Neutrophil (primary cell): ENCODE measurements at regions not wholly inside any gene's neighbourhood (a gene's known extent, or its start where the extent isn't known, plus 50 kb on each side); places are given as distances from the start of the nearest gene placed in this dataset.

Experiments used
- H3K27ac ChIP-seq: fragments of 200-600 bp; sonication (generic); 2 replicates; pipeline ENCODE4 v1.5.1; 2016; ENCODE audit warnings: mild to moderate bottlenecking, moderate library complexity
- H3K27me3 ChIP-seq: fragments of 200-600 bp; sonication (generic); 2 replicates; pipeline ENCODE4 v1.6.0; 2016; ENCODE audit warnings: mild to moderate bottlenecking
- H3K36me3 ChIP-seq: fragments of 200-600 bp; sonication (generic); 2 replicates; pipeline ENCODE4 v1.5.1; 2017
- H3K4me1 ChIP-seq, 2 experiments: fragments of 200-600 bp in 1 of 2; sonication (generic) in 1 of 2; 1 replicate in 1 of 2; 2 replicates in 1 of 2; pipeline versions ENCODE4 v1.5.1 to v1.6.1; 2013 to 2016; ENCODE audit warnings: low read depth in 1 of 2, low read length in 1 of 2, mild to moderate bottlenecking in 1 of 2, moderate library complexity in 1 of 2; ENCODE audit not compliant: control insufficient read depth in 1 of 2, insufficient read depth in 1 of 2
- H3K4me3 ChIP-seq, 2 experiments: fragments of 200-600 bp in 1 of 2; sonication (generic) in 1 of 2; 1 replicate in 1 of 2; 2 replicates in 1 of 2; pipeline ENCODE4 v1.5.1; 2013 to 2016; ENCODE audit warnings: low read depth in 1 of 2, low read length in 1 of 2, mild to moderate bottlenecking in 1 of 2, moderate library complexity in 1 of 2
- H3K9me3 ChIP-seq: fragments of 200-600 bp; sonication (generic); 2 replicates; pipeline ENCODE4 v1.5.1; 2016
- CTCF ChIP-seq: fragments of 200-600 bp; sonication (generic); IDR thresholded peaks from 2 replicates; pipeline ENCODE4 v1.5.1; 2016; ENCODE audit warnings: antibody characterized with exemption

GRCh38 chr12:125284945-125285685, 219.9 kb downstream of the AACS start:
- Histone ChIP-seq H3K36me3 (no peaks in the 10 kb centered on the region), H3K27ac (no peak overlapping the region), H3K4me3 (no peak overlapping the region), H3K9me3 (no peaks in the 10 kb centered on the region), H3K27me3 (peaks cover 15% of the 10 kb centered on the region), H3K4me1 (no peaks in the 10 kb centered on the region)
- no peak for TF ChIP-seq CTCF

GRCh38 chr12:125286005-125286727, 220.9 kb downstream of the AACS start:
- Histone ChIP-seq H3K27ac (no peak overlapping the region), H3K27me3 (peaks cover 4% of the 10 kb centered on the region), H3K4me3 (no peak overlapping the region), H3K9me3 (no peaks in the 10 kb centered on the region), H3K4me1 (no peaks in the 10 kb centered on the region), H3K36me3 (no peaks in the 10 kb centered on the region)
- no peak for TF ChIP-seq CTCF

GRCh38 chr12:125287155-125287847, 222.1 kb downstream of the AACS start:
- no peaks in the 10 kb centered on the region for H3K27me3 ChIP-seq
- no peak overlapping the region for H3K27ac ChIP-seq
- H3K36me3 ChIP-seq = no peaks in the 10 kb centered on the region
- no peak for TF ChIP-seq CTCF
- H3K9me3 ChIP-seq = no peaks in the 10 kb centered on the region
- H3K4me3 ChIP-seq = no peak overlapping the region
- H3K4me1 ChIP-seq = no peaks in the 10 kb centered on the region

- no peak for TF ChIP-seq CTCF
- no peak overlapping the region for H3K4me3 ChIP-seq
- no peaks in the 10 kb centered on the region for H3K36me3 ChIP-seq
- H3K9me3 ChIP-seq = no peaks in the 10 kb centered on the region
- H3K4me1 ChIP-seq = no peaks in the 10 kb centered on the region
- no peak overlapping the region for H3K27ac ChIP-seq
- no peaks in the 10 kb centered on the region for H3K27me3 ChIP-seq
Observed at GRCh38 chr12:125288931-125289928, 224.0 kb downstream of the AACS start.

GRCh38 chr12:125289970-125290369, 224.7 kb downstream of the AACS start:
- no peak overlapping the region for H3K4me3 ChIP-seq
- H3K9me3 ChIP-seq = no peaks in the 10 kb centered on the region
- H3K27me3 ChIP-seq = no peaks in the 10 kb centered on the region
- H3K4me1 ChIP-seq = no peaks in the 10 kb centered on the region
- no peak overlapping the region for H3K27ac ChIP-seq
- TF ChIP-seq CTCF = no peak
- H3K36me3 ChIP-seq = no peaks in the 10 kb centered on the region
